ENCODE measurements at regions not wholly inside any gene's neighbourhood (a gene's known extent, or its start where the extent isn't known, plus 50 kb on each side); places are given as distances from the start of the nearest gene placed in this dataset.

DNA sequence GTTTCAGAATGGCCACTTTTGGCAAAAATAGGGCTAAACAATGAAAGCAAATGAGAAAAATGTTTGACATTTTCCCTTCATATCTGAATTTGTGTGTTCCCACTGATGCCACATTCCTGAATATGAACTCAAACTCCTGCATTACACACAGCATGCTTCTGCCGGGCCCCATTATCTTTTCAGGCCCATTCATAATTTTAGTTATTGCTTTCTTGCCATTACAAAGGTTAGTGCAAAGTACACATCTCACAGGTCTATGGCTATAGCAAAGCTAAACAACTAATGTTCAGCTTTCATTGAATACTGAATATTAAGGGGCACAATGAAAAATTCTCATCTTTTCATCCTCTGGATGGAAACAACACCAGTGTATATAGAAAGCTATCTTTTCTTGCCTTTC is 568.9 kb upstream of the ZNF608 start:
- Histone ChIP-seq H3K9me3 (ENCODE audit: control insufficient read depth, low read length) (no peaks in the 10 kb centered on the region), H3K4me3 (ENCODE audit: insufficient read depth, low read depth, low read length) (no peak overlapping the region), H3K27me3 (ENCODE audit: control insufficient read depth, insufficient read depth, low read length, poor library complexity, severe bottlenecking) (no peaks in the 10 kb centered on the region), H3K36me3 (ENCODE audit: control insufficient read depth, insufficient read depth, low read length) (no peaks in the 10 kb centered on the region), H3K27ac (ENCODE audit: insufficient read depth, low read depth, low read length, poor library complexity, severe bottlenecking) (no peak overlapping the region), H3K4me1 (ENCODE audit: control insufficient read depth, insufficient read depth, low read length) (peaks cover 11% of the 10 kb centered on the region)
- WGBS, 2 experiments, result 82 to 89% methylated on average over 1 of the region's 1 CpG

- WGBS, 2 experiments, result 79 to 88% methylated on average over 2 to 3 of the region's 3 CpGs
- peaks cover 11% of the 10 kb centered on the region for H3K4me1 ChIP-seq (ENCODE audit: control insufficient read depth, insufficient read depth, low read length)
- H3K27me3 ChIP-seq (ENCODE audit: control insufficient read depth, insufficient read depth, low read length, poor library complexity, severe bottlenecking), result no peaks in the 10 kb centered on the region
- H3K36me3 ChIP-seq (ENCODE audit: control insufficient read depth, insufficient read depth, low read length), result no peaks in the 10 kb centered on the region
- no peak overlapping the region for H3K4me3 ChIP-seq (ENCODE audit: insufficient read depth, low read depth, low read length)
- no peak overlapping the region for H3K27ac ChIP-seq (ENCODE audit: insufficient read depth, low read depth, low read length, poor library complexity, severe bottlenecking)
- no peaks in the 10 kb centered on the region for H3K9me3 ChIP-seq (ENCODE audit: control insufficient read depth, low read length)
Observed at GRCh38 chr5:125316391-125316790, 570.0 kb upstream of the ZNF608 start.

DNA sequence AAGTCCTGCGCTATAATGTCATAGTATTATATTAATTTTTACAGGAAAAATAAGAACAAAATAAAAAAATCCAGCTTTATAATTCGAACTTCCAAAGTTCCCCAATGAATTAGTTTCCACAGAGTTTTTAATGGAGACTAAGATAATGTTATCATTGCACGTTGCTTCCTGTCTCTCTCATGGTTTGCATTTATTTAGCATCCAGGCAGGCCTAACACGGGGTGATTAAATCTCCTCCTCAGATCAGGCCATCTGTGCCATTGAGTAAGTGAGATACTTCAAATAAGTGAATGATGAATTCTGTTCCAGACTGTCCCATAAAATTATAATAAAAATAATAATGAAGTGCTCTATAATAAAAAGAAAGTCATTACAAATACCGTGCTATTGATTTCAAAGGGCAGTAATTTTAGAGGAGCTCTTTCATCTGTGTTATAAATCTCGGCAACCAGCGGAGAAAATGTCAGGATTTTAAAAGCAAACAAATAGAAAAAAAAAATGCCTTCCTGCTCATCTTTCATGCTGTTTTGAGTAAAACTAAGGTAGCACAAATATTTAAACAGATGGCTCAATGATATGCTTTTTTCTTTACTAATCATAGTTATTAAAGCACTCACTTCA is 570.6 kb upstream of the ZNF608 start:
- WGBS, 2 experiments, result 62 to 74% methylated on average over 5 to 6 of the region's 7 CpGs

DNA sequence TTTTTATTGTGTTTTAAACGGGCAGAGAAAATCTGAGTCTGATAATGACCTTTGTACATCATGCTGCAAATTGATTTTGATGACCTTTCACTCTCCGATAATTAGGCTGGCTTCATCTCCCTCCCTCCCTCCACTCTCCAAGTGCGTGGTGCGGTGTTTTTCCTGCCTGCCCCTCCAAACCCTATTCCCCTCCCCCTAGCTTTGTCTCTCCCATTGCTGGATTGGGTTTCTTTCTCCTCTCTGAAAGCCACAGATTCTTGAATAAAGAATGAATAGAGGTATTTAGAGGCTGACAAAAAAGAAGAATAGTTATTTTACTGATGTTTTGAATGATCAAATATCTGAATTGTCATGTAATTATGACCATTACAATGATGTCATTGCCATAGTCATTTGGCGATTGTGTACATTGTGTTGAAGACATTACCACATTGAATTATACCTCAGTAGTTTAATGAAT is 571.1 kb upstream of the ZNF608 start:
- Histone ChIP-seq H3K4me1 (ENCODE audit: control insufficient read depth, insufficient read depth, low read length) (peaks cover 11% of the 10 kb centered on the region), H3K9me3 (ENCODE audit: control insufficient read depth, low read length) (no peaks in the 10 kb centered on the region), H3K36me3 (ENCODE audit: control insufficient read depth, insufficient read depth, low read length) (no peaks in the 10 kb centered on the region), H3K4me3 (ENCODE audit: insufficient read depth, low read depth, low read length) (no peak overlapping the region), H3K27ac (ENCODE audit: insufficient read depth, low read depth, low read length, poor library complexity, severe bottlenecking) (no peak overlapping the region), H3K27me3 (ENCODE audit: control insufficient read depth, insufficient read depth, low read length, poor library complexity, severe bottlenecking) (no peaks in the 10 kb centered on the region)
- 19 to 38% methylated on average over 4 to 5 of the region's 5 CpGs for WGBS, 2 experiments

More for the DNA sequence above, 570.6 kb upstream of the ZNF608 start:
- Histone ChIP-seq H3K27ac (ENCODE audit: insufficient read depth, low read depth, low read length, poor library complexity, severe bottlenecking) (no peak overlapping the region), H3K4me3 (ENCODE audit: insufficient read depth, low read depth, low read length) (no peak overlapping the region), H3K9me3 (ENCODE audit: control insufficient read depth, low read length) (no peaks in the 10 kb centered on the region), H3K4me1 (ENCODE audit: control insufficient read depth, insufficient read depth, low read length) (peaks cover 11% of the 10 kb centered on the region), H3K36me3 (ENCODE audit: control insufficient read depth, insufficient read depth, low read length) (no peaks in the 10 kb centered on the region), H3K27me3 (ENCODE audit: control insufficient read depth, insufficient read depth, low read length, poor library complexity, severe bottlenecking) (no peaks in the 10 kb centered on the region)

GRCh38 chr5:125321654-125322053 is 575.2 kb upstream of the ZNF608 start:
- H3K36me3 ChIP-seq (ENCODE audit: control insufficient read depth, insufficient read depth, low read length), result no peaks in the 10 kb centered on the region
- 91 to 95% methylated on average over 1 of the region's 1 CpG for WGBS, 2 experiments
- no peak overlapping the region for H3K4me3 ChIP-seq (ENCODE audit: insufficient read depth, low read depth, low read length)

DNA sequence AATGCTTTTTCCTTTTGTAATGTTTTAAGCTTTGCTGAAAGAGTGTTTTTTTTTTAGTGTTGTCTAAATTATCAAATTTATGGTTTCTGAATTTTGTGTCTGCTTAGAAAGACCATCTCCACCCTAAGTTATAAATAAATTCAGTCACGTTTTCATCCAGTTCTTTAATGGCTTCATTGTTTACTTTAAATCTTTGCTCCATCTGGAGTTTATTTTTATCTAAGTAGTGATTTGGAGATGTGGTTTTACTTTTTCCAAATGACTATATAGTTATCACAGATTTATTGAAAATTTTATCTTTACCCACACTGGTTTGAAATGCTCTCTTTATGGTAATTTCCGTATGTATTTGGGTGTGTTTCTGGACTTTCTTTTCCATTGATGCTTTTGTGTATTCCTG is 577.2 kb upstream of the ZNF608 start:
- H3K4me3 ChIP-seq (ENCODE audit: insufficient read depth, low read depth, low read length), result no peak overlapping the region
- no peaks in the 10 kb centered on the region for H3K36me3 ChIP-seq (ENCODE audit: control insufficient read depth, insufficient read depth, low read length)
- WGBS, 2 experiments, result 90 to 100% methylated on average over 1 of the region's 2 CpGs
- no peak overlapping the region for H3K27ac ChIP-seq (ENCODE audit: insufficient read depth, low read depth, low read length, poor library complexity, severe bottlenecking)
- no peaks in the 10 kb centered on the region for H3K27me3 ChIP-seq (ENCODE audit: control insufficient read depth, insufficient read depth, low read length, poor library complexity, severe bottlenecking)
- H3K9me3 ChIP-seq (ENCODE audit: control insufficient read depth, low read length), result no peaks in the 10 kb centered on the region
- H3K4me1 ChIP-seq (ENCODE audit: control insufficient read depth, insufficient read depth, low read length), result no peaks in the 10 kb centered on the region

More at GRCh38 chr5:125321654-125322053, 575.2 kb upstream of the ZNF608 start:
- Histone ChIP-seq H3K27me3 (ENCODE audit: control insufficient read depth, insufficient read depth, low read length, poor library complexity, severe bottlenecking) (no peaks in the 10 kb centered on the region), H3K9me3 (ENCODE audit: control insufficient read depth, low read length) (no peaks in the 10 kb centered on the region), H3K27ac (ENCODE audit: insufficient read depth, low read depth, low read length, poor library complexity, severe bottlenecking) (no peak overlapping the region), H3K4me1 (ENCODE audit: control insufficient read depth, insufficient read depth, low read length) (peaks cover 11% of the 10 kb centered on the region)

DNA sequence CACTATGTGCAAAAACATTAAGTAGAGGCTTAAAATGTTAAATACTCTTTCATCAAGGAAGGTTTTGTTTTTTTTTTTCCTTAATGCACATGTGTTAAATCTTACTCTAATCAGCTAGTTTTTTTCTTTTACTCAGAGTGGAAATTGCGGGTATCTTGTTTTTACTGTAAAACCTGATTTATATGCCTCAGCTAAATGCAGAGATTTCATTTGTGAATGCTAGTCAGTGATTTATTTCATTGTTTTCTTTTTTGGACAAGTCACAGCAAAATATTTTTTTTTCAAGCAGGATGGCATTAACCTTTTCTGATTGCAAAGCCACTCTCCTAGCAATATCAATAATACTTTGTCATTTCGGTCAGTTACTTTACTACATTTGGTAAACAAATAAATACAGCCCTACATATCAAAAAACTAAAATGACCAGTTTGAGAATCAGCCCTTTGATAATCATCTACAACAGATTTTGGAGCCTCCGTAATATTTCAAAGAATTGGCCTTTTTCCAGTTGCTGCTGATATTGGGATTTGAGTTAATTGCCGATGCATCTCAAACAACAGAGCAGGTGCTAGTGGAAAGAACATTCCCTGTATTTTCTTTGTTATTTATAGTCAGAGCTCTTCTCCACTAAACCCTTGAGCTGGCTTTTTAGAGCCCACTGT is 579.2 kb upstream of the ZNF608 start:
- H3K9me3 ChIP-seq (ENCODE audit: control insufficient read depth, low read length), result no peaks in the 10 kb centered on the region
- H3K4me3 ChIP-seq (ENCODE audit: insufficient read depth, low read depth, low read length), result no peak overlapping the region
- 89 to 96% methylated on average over 3 to 4 of the region's 4 CpGs for WGBS, 2 experiments

GRCh38 chr5:125326150-125326510 is 579.7 kb upstream of the ZNF608 start:
- H3K4me3 ChIP-seq (ENCODE audit: insufficient read depth, low read depth, low read length), result no peak overlapping the region
- H3K4me1 ChIP-seq (ENCODE audit: control insufficient read depth, insufficient read depth, low read length), result no peaks in the 10 kb centered on the region
- H3K27ac ChIP-seq (ENCODE audit: insufficient read depth, low read depth, low read length, poor library complexity, severe bottlenecking), result no peak overlapping the region
- H3K27me3 ChIP-seq (ENCODE audit: control insufficient read depth, insufficient read depth, low read length, poor library complexity, severe bottlenecking), result no peaks in the 10 kb centered on the region
- no peaks in the 10 kb centered on the region for H3K9me3 ChIP-seq (ENCODE audit: control insufficient read depth, low read length)
- H3K36me3 ChIP-seq (ENCODE audit: control insufficient read depth, insufficient read depth, low read length), result no peaks in the 10 kb centered on the region

More for the DNA sequence above, 579.2 kb upstream of the ZNF608 start:
- Histone ChIP-seq H3K36me3 (ENCODE audit: control insufficient read depth, insufficient read depth, low read length) (no peaks in the 10 kb centered on the region), H3K27ac (ENCODE audit: insufficient read depth, low read depth, low read length, poor library complexity, severe bottlenecking) (no peak overlapping the region), H3K27me3 (ENCODE audit: control insufficient read depth, insufficient read depth, low read length, poor library complexity, severe bottlenecking) (no peaks in the 10 kb centered on the region), H3K4me1 (ENCODE audit: control insufficient read depth, insufficient read depth, low read length) (no peaks in the 10 kb centered on the region)

GRCh38 chr5:125327676-125328075 is 581.2 kb upstream of the ZNF608 start:
- Histone ChIP-seq H3K27ac (ENCODE audit: insufficient read depth, low read depth, low read length, poor library complexity, severe bottlenecking) (no peak overlapping the region), H3K36me3 (ENCODE audit: control insufficient read depth, insufficient read depth, low read length) (no peaks in the 10 kb centered on the region), H3K4me1 (ENCODE audit: control insufficient read depth, insufficient read depth, low read length) (no peaks in the 10 kb centered on the region), H3K4me3 (ENCODE audit: insufficient read depth, low read depth, low read length) (no peak overlapping the region), H3K9me3 (ENCODE audit: control insufficient read depth, low read length) (no peaks in the 10 kb centered on the region), H3K27me3 (ENCODE audit: control insufficient read depth, insufficient read depth, low read length, poor library complexity, severe bottlenecking) (no peaks in the 10 kb centered on the region)
- WGBS, 2 experiments, result 41 to 63% methylated on average over 3 of the region's 3 CpGs

- H3K9me3 ChIP-seq (ENCODE audit: control insufficient read depth, low read length), result no peaks in the 10 kb centered on the region
- H3K4me1 ChIP-seq (ENCODE audit: control insufficient read depth, insufficient read depth, low read length), result no peaks in the 10 kb centered on the region
- H3K27me3 ChIP-seq (ENCODE audit: control insufficient read depth, insufficient read depth, low read length, poor library complexity, severe bottlenecking), result no peaks in the 10 kb centered on the region
- H3K36me3 ChIP-seq (ENCODE audit: control insufficient read depth, insufficient read depth, low read length), result no peaks in the 10 kb centered on the region
- no peak overlapping the region for H3K4me3 ChIP-seq (ENCODE audit: insufficient read depth, low read depth, low read length)
- WGBS, 2 experiments, result 100% methylated on average over 1 of the region's 1 CpG; no CpG with 5 or more reads in 1 of the 2 experiments
- no peak overlapping the region for H3K27ac ChIP-seq (ENCODE audit: insufficient read depth, low read depth, low read length, poor library complexity, severe bottlenecking)
Observed at GRCh38 chr5:125331987-125332598, 585.7 kb upstream of the ZNF608 start.

Measured in ectodermal cell (in vitro differentiated cells).